LNCaP clone FGC (cell line): ENCODE measurements at regions not wholly inside any gene's neighbourhood (a gene's known extent, or its start where the extent isn't known, plus 50 kb on each side); places are given as distances from the start of the nearest gene placed in this dataset.
"Not testable (repeated sequence)": the region's sequence is repeated elsewhere in the genome, so short reads cannot be mapped to it uniquely, and the experiment has no call there.

Source experiments
- DNase-seq: peaks from one replicate; pipeline ENCODE4 v3.0.0-alpha.2; 2011; ENCODE audit warnings: low read depth
- H3K4me3 ChIP-seq: 2 replicates; pipeline ENCODE4 v1.5.1; 2011; ENCODE audit warnings: mild to moderate bottlenecking, low read depth, low read length, control low read depth
- TF ChIP-seq, protein P1 (sequence below): IDR thresholded peaks from 2 replicates; pipeline ENCODE4 v1.5.1; 2012; ENCODE audit warnings: mild to moderate bottlenecking; ENCODE audit not compliant: control insufficient read depth, insufficient read depth; ENCODE audit errors: extremely low read depth

GRCh38 chr1:117707371-117707770, 101.5 kb downstream of the TENT5C start:
- TF ChIP-seq, protein P1, sequence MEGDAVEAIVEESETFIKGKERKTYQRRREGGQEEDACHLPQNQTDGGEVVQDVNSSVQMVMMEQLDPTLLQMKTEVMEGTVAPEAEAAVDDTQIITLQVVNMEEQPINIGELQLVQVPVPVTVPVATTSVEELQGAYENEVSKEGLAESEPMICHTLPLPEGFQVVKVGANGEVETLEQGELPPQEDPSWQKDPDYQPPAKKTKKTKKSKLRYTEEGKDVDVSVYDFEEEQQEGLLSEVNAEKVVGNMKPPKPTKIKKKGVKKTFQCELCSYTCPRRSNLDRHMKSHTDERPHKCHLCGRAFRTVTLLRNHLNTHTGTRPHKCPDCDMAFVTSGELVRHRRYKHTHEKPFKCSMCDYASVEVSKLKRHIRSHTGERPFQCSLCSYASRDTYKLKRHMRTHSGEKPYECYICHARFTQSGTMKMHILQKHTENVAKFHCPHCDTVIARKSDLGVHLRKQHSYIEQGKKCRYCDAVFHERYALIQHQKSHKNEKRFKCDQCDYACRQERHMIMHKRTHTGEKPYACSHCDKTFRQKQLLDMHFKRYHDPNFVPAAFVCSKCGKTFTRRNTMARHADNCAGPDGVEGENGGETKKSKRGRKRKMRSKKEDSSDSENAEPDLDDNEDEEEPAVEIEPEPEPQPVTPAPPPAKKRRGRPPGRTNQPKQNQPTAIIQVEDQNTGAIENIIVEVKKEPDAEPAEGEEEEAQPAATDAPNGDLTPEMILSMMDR, result no peak
- H3K4me3 ChIP-seq, result no peak overlapping the region
- DNase-seq, result no peak

GRCh38 chr1:117708323-117709248, 102.7 kb downstream of the TENT5C start:
- H3K4me3 ChIP-seq, result no peak overlapping the region
- no peak for DNase-seq
- TF ChIP-seq, protein P1, result no peak

DNA sequence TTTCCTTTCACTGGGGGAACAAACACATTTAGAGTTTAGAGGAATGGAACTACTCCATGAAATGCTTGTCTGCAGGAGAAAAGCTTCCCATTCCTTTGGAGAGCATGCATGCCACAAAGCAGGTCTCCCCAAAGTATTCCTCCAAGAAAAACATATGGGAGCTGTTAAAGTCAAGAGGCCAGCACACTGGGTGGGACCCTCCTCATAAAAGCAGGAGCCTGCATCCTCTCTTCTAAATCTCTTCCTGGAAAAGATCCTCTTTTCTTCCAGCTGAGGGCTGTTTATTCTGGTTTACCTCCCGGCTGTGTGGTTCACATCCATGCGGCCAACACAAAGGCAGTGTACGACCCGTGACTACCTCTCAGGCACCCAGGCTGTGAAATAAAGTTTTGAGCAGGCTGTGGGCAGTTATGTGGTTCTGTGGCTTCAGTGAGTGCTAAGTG, 103.4 kb downstream of the TENT5C start:
- TF ChIP-seq, protein P1, result no peak
- H3K4me3 ChIP-seq, result no peak overlapping the region

DNA sequence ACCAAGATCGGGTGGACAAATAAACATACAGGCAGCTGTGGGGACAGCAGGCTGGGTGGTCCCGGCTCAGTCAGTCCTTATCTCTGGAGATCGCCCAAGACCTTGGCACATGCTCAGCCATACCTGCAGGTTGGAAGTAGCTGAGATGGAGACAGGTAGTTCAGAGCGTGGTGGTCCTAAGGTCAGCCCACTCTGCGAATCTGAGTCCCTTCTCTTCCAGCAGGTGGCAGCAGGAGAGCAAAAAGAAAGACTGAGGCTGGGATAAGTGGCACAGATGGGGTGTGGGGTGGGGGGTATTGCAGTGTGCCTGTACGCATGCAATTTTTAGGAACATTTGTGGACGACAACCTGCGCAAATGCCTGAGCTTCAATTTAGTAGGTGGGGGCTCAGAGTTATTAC, 104.9 kb downstream of the TENT5C start:
- no peak for DNase-seq
- TF ChIP-seq, protein P1, result peak; percentile 40
- H3K4me3 ChIP-seq, result no peak overlapping the region

More for the DNA sequence above, 103.4 kb downstream of the TENT5C start:
- DNase-seq, result no peak

DNA sequence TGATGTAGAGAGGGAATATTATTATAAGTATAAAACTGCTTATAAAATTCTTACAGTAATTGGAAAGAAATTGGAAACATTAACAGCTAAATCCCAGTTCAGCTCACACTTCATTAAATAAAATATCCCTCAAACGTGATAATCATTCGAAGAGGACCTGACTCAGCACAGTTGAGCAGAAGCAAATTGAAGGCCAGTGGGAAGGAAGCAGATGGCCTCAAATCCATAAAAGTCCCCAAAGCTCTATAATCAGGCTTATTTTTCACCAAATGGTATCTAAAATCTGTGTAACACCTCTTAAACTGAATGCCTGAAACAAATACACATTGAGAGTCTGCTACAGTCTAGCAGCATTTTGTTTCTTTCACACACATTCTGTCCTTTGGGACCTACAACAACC, 106.8 kb downstream of the TENT5C start:
- H3K4me3 ChIP-seq, result no peak overlapping the region
- no peak for DNase-seq
- TF ChIP-seq, protein P1, result no peak

DNA sequence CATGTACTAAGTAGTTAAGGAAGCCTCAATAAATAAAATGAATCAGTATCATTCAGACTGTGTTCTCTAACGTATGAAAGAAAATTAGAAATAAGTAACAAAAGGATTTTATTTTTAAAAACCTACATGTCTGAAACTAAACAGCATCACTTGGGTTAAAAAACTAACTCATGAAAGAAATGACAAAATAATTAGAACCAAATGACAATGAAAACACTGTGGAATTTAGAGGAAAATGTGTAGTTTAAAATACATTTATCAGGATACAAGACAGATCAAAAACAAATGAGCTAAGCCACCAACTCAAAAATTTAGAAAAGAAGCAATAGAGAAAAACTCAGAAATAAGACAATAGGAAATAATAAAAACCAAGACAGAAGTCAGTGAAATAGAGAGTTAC, 108.7 kb downstream of the TENT5C start:
- no peak for DNase-seq
- no peak overlapping the region for H3K4me3 ChIP-seq
- TF ChIP-seq, protein P1, result no peak

DNA sequence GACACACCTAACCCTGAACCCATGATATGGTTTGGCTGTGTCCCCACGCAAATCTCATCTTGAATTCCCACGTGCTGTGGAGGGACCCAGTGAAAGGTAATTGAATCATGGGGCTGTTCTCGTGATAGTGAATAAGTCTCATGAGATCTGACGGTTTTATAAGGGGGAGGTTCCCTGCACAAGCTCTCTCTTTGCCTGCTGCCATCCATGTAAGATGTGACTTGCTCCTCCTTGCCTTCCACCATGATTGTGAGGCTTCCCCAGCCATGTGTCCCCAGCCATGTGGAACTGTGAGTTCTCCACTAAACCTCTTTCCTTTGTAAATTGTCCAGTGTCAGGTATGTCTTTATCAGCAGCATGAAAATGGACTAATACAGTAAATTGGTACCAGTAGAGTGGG, 110.2 kb downstream of the TENT5C start:
- not testable (repeated sequence) for H3K4me3 ChIP-seq, DNase-seq

DNA sequence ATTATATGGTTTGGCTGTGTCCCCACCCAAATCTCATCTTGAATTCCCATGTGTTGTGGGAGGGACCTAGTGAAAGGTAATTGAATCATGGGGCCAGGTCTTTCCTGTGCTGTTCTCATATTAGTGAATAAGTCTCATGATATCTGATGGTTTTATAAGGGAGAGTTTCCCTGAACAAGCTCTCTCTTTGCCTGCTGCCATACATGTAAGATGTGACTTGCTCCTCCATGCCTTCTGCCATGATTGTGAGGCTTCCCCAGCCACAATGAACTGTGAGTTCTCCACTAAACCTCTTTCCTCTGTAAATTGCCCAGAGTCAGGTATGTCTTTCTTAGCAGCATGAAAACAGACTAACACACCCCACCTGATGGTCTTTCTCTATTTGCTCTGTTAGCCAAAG, 112.1 kb downstream of the TENT5C start:
- not testable (repeated sequence) for H3K4me3 ChIP-seq, DNase-seq

- not testable (repeated sequence) for DNase-seq, H3K4me3 ChIP-seq
Observed at GRCh38 chr1:117718596-117718995, 112.7 kb downstream of the TENT5C start.
